PC-9 (cell line): ENCODE measurements at regions not wholly inside any gene's neighbourhood (a gene's known extent, or its start where the extent isn't known, plus 50 kb on each side); places are given as distances from the start of the nearest gene placed in this dataset.
"Not testable (repeated sequence)": the region's sequence is repeated elsewhere in the genome, so short reads cannot be mapped to it uniquely, and the experiment has no call there.

Experiments used
- BruUV-seq: library from RNA; stranded (reverse); fragments of 400-500 nt; replicated peaks from 2 replicates; lab custom pipeline; 2021; lab: Mats Ljungman, UMichigan
- CTCF ChIA-PET: fragments of 300-600 bp; sonication (Branson Sonifier 250); formaldehyde crosslinking; loops from one replicate; lab custom pipeline; 2022; ENCODE audit warnings: antibody characterized with exemption; lab: Charles Lee
- POLR2A ChIA-PET: fragments of 300-600 bp; sonication (Branson Sonifier 250); formaldehyde crosslinking; loops from one replicate; lab custom pipeline; 2022; ENCODE audit warnings: antibody characterized with exemption; ENCODE audit not compliant: unreplicated experiment; lab: Charles Lee
- DNase-seq, 2 experiments: peaks; one replicate each; pipeline versions ENCODE4 v3.0.0 to v3.0.0-alpha.2; 2015 to 2022; ENCODE audit warnings: mixed read lengths in 1 of 2
- H2AFZ ChIP-seq: fragments of 200-600 bp; sonication (generic); 2 replicates; pipeline ENCODE4 v1.8.1; 2017; ENCODE audit warnings: antibody characterized with exemption
- H3F3A ChIP-seq: fragments of 200-600 bp; sonication (generic); 2 replicates; pipeline ENCODE4 v1.8.1; 2017; ENCODE audit warnings: antibody characterized with exemption, mild to moderate bottlenecking, low read depth; ENCODE audit not compliant: insufficient read depth
- H3K27ac ChIP-seq: fragments of 200-600 bp; sonication (generic); 2 replicates; pipeline ENCODE4 v1.6.1; 2016; ENCODE audit warnings: mixed run types
- H3K27me3 ChIP-seq: fragments of 200-600 bp; sonication (generic); 2 replicates; pipeline ENCODE4 v1.6.1; 2016; ENCODE audit warnings: low read depth, mixed run types; ENCODE audit not compliant: insufficient read depth
- H3K36me3 ChIP-seq: fragments of 200-600 bp; sonication (generic); 2 replicates; pipeline ENCODE4 v1.6.1; 2016; ENCODE audit warnings: low read depth, mixed run types
- H3K4me1 ChIP-seq: fragments of 200-600 bp; sonication (generic); replicated peaks from 2 replicates; pipeline ENCODE4 v1.6.1; 2016; ENCODE audit warnings: mixed run types; ENCODE audit not compliant: insufficient read depth
- H3K4me2 ChIP-seq: fragments of 200-600 bp; sonication (generic); 2 replicates; pipeline ENCODE4 v1.6.1; 2017; ENCODE audit warnings: mixed run types
- H3K4me3 ChIP-seq: fragments of 200-600 bp; sonication (generic); 2 replicates; pipeline ENCODE4 v1.6.1; 2016; ENCODE audit warnings: mixed run types
- H3K79me2 ChIP-seq: fragments of 200-600 bp; sonication (generic); 2 replicates; pipeline ENCODE4 v1.6.1; 2017; ENCODE audit warnings: low read depth, mixed run types
- H3K9me2 ChIP-seq: fragments of 200-600 bp; sonication (generic); 2 replicates; pipeline ENCODE4 v1.8.1; 2017; ENCODE audit warnings: mild to moderate bottlenecking; ENCODE audit not compliant: insufficient read depth
- H3K9me3 ChIP-seq: fragments of 200-600 bp; sonication (generic); 2 replicates; pipeline ENCODE4 v1.8.1; 2016; ENCODE audit warnings: low read depth; ENCODE audit not compliant: insufficient read depth
- H4K20me1 ChIP-seq: fragments of 200-600 bp; sonication (generic); 2 replicates; pipeline ENCODE4 v1.8.1; 2017; ENCODE audit not compliant: insufficient read depth
- EZH2 ChIP-seq: fragments of 200-600 bp; sonication (generic); IDR thresholded peaks from 2 replicates; pipeline ENCODE4 v1.8.0; 2017; ENCODE audit warnings: antibody characterized with exemption, low read depth
- intact Hi-C: fragments of 100-400 bp; cut with micrococcal nuclease; formaldehyde crosslinking; loops from one replicate; pipeline ENCODE4 v1.10.0; 2022; ENCODE audit not compliant: unreplicated experiment
- TF ChIP-seq, protein P1 (sequence below): fragments of 200-600 bp; sonication (generic); conservative IDR thresholded peaks from 2 replicates; pipeline ENCODE4 v1.6.1; 2017; ENCODE audit warnings: mixed run types, antibody characterized with exemption, mild to moderate bottlenecking, moderate library complexity

DNA sequence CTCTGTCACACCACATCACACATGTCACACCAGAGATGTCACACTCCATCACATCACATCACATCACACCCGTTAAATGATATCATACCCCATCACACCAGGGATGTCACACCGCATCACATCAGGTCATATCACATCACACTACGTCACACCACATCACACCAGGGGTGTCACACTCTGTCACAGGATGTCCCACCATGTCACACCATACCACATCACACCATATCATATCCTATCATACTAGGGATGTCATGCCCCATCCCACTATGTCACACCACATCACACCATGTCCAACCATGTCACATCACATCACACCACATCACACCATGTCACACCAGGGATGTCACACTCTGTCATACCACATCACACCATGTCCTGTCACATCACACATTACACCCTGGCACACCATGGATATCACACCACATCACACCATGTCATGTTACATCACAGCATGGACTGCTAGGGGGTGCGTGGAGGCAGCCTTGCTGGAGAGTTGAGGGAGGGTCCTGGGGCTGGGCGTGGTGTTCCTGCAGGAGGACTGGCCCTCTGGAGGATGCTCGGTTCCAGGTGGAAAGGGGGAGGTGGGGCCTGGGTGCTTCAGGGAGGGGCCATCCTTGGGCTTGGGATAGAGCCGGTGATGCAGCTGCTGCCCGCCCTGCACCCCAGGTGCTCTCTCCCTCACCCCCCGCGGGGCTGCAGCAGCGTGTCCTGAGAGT is 134.6 kb downstream of the TMEM121 start:
- CTCF ChIA-PET, result no interaction called here

DNA sequence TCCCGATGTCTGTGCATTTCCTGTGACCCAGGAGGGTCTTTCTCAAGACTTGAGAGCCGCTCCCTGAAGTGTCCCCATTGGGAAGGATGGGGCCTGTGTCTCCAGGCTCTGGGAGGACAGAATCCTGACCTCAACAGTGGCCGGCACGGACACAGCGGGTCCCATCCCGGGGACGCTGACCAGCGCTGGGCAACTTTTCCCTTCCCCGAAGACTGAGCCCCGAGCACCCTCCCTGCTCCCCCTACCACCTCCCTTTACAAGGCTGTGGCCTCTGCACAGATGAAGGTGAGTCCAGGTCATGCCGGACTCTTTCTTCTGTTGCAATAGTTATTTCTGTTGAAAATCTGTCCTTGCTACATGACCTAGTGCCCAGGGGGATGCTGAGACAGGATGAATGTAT is 135.7 kb downstream of the TMEM121 start:
- H3K4me1 ChIP-seq, POLR2A ChIA-PET, H3K9me2 ChIP-seq, H4K20me1 ChIP-seq, H3K79me2 ChIP-seq, H3K4me3 ChIP-seq, H2AFZ ChIP-seq, H3K36me3 ChIP-seq, H3F3A ChIP-seq, H3K27ac ChIP-seq, DNase-seq, H3K9me3 ChIP-seq, H3K4me2 ChIP-seq, BruUV-seq, intact Hi-C loops, CTCF ChIA-PET: not testable (repeated sequence)
- peaks cover 27% of the 10 kb centered on the region for H3K27me3 ChIP-seq

More for the DNA sequence above, 134.6 kb downstream of the TMEM121 start:
- Histone ChIP-seq H3F3A (no peaks in the 10 kb centered on the region), H3K4me3 (no peak overlapping the region), H3K9me2 (no peaks in the 10 kb centered on the region), H3K4me2 (no peak overlapping the region), H4K20me1 (no peaks in the 10 kb centered on the region), H3K36me3 (no peaks in the 10 kb centered on the region), H3K79me2 (no peaks in the 10 kb centered on the region), H3K27me3 (peaks cover 21% of the 10 kb centered on the region), H3K9me3 (no peaks in the 10 kb centered on the region), H3K27ac (no peak overlapping the region), H3K4me1 (no peaks in the 10 kb centered on the region), H2AFZ (no peak overlapping the region)
- intact Hi-C loops, result no loop called here
- no peak for TF ChIP-seq EZH2
- TF ChIP-seq, protein P1, sequence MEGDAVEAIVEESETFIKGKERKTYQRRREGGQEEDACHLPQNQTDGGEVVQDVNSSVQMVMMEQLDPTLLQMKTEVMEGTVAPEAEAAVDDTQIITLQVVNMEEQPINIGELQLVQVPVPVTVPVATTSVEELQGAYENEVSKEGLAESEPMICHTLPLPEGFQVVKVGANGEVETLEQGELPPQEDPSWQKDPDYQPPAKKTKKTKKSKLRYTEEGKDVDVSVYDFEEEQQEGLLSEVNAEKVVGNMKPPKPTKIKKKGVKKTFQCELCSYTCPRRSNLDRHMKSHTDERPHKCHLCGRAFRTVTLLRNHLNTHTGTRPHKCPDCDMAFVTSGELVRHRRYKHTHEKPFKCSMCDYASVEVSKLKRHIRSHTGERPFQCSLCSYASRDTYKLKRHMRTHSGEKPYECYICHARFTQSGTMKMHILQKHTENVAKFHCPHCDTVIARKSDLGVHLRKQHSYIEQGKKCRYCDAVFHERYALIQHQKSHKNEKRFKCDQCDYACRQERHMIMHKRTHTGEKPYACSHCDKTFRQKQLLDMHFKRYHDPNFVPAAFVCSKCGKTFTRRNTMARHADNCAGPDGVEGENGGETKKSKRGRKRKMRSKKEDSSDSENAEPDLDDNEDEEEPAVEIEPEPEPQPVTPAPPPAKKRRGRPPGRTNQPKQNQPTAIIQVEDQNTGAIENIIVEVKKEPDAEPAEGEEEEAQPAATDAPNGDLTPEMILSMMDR, result no peak
- DNase-seq, result no peak
- POLR2A ChIA-PET, result no interaction called here
- no TSS peak for BruUV-seq

DNA sequence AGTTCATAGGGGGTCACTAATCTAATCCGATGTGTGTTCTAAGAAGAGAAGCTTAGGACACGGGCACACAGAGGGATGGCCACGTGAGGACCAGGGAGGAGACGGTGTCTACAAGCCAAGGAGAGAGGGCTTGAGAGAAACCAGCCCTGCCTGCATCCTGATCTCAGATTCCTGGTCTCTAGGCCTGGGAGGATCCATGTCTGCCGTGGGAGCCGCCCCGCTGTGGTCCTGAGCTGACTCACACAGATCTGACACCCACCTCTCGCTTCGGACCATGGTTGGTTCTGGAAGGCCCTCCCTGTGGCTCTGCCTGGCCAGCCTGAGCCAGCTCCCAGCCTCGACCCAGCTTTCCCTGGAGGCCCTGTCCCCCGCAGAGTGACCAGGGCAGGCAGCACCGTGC is 136.2 kb downstream of the TMEM121 start:
- H3K36me3 ChIP-seq, H3K4me2 ChIP-seq, H3K79me2 ChIP-seq, BruUV-seq, POLR2A ChIA-PET, H2AFZ ChIP-seq, CTCF ChIA-PET, H3K4me1 ChIP-seq, intact Hi-C loops, H3F3A ChIP-seq, H4K20me1 ChIP-seq, H3K27ac ChIP-seq, DNase-seq, H3K9me2 ChIP-seq, H3K4me3 ChIP-seq, H3K9me3 ChIP-seq: not testable (repeated sequence)
- H3K27me3 ChIP-seq, result peaks cover 27% of the 10 kb centered on the region

DNA sequence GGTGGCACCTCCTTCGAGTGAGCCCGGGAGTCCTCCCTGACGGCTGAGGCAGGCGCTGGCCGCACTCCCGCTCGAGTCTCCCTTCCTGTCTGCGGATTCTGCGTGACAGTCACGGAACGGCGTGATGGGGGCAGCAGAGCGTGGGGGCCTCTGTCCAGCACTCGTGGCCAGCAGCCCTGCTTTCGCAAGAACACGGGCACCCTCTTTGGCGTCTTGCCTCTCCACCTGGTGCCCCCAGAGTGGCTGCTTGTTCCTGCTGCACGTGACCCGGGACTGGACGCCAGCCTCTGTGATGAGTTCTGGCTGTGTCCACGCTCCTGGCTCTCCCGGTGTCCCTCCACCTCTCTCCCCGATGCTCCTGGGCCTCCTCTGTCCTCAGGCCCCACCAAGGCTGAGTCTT is 136.9 kb downstream of the TMEM121 start:
- intact Hi-C loops, DNase-seq, H3K9me3 ChIP-seq: not testable (repeated sequence)

DNA sequence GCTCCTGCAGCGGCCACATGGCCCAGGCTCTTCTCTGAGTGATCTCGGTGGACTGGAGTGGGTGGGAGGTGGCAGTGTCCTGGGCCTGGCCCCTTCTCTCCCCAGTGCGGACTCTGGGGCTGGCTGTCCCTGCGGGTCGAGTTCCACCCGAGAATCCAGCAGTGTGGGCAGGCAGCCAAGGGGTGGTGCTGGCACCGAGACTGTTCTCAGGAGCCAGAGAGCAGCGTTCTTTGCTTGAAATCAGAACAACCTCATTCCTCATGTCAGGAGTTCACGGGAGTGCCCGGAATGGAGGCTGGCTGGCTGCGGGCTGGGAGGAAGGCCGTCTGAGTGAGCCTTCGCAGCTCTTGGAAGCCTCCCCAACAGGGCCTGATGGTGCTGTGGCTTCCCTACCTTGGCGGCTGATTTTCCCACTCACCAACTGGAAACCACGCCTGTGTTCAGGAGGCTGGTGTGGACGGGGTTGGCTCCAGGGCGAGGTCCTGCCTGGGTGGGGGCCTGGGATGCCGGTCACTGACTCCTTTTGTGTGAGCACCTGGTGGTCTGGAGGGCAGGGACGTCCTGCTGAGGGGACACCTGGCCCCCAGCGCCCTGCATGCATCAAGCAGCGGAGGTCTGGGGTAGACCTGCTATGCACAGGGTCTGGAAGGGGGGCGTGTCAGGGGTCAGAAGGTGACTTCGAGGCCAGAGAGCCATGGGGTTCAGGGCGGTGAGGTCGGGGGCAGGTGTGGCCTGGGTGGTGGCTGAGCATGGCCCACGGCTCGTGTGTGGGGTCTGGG is 137.6 kb downstream of the TMEM121 start:
- H3K27ac ChIP-seq, H4K20me1 ChIP-seq, POLR2A ChIA-PET, intact Hi-C loops, H3K4me3 ChIP-seq, BruUV-seq, DNase-seq, CTCF ChIA-PET, H3F3A ChIP-seq, H3K36me3 ChIP-seq, H3K4me2 ChIP-seq, H3K9me2 ChIP-seq, H3K4me1 ChIP-seq, H2AFZ ChIP-seq, H3K9me3 ChIP-seq, H3K79me2 ChIP-seq: not testable (repeated sequence)
- H3K27me3 ChIP-seq, result peaks cover 34% of the 10 kb centered on the region

More for the DNA sequence above, 136.9 kb downstream of the TMEM121 start:
- H3K9me2 ChIP-seq, H3K4me1 ChIP-seq, H3K27ac ChIP-seq, H4K20me1 ChIP-seq, H3K4me2 ChIP-seq, H3K36me3 ChIP-seq, H3K79me2 ChIP-seq, H2AFZ ChIP-seq, POLR2A ChIA-PET, H3F3A ChIP-seq, H3K4me3 ChIP-seq, BruUV-seq, CTCF ChIA-PET: not testable (repeated sequence)
- H3K27me3 ChIP-seq, result peaks cover 27% of the 10 kb centered on the region
